AG10803 (cell line): ENCODE measurements at regions not wholly inside any gene's neighbourhood (a gene's known extent, or its start where the extent isn't known, plus 50 kb on each side); places are given as distances from the start of the nearest gene placed in this dataset.

Experiments
- DNase-seq: peaks from one replicate; pipeline ENCODE4 v3.0.0; 2010; ENCODE audit warnings: low read depth
- H3K4me3 ChIP-seq: 2 replicates; pipeline ENCODE4 v1.5.1; 2011; ENCODE audit warnings: mild to moderate bottlenecking, low read length, control low read depth
- TF ChIP-seq, protein P1 (sequence below): conservative IDR thresholded peaks from 2 replicates; pipeline ENCODE4 v1.5.1; 2011; ENCODE audit warnings: mild to moderate bottlenecking, low read length, control low read depth, inconsistent platforms

- TF ChIP-seq, protein P1, sequence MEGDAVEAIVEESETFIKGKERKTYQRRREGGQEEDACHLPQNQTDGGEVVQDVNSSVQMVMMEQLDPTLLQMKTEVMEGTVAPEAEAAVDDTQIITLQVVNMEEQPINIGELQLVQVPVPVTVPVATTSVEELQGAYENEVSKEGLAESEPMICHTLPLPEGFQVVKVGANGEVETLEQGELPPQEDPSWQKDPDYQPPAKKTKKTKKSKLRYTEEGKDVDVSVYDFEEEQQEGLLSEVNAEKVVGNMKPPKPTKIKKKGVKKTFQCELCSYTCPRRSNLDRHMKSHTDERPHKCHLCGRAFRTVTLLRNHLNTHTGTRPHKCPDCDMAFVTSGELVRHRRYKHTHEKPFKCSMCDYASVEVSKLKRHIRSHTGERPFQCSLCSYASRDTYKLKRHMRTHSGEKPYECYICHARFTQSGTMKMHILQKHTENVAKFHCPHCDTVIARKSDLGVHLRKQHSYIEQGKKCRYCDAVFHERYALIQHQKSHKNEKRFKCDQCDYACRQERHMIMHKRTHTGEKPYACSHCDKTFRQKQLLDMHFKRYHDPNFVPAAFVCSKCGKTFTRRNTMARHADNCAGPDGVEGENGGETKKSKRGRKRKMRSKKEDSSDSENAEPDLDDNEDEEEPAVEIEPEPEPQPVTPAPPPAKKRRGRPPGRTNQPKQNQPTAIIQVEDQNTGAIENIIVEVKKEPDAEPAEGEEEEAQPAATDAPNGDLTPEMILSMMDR, result no peak
- DNase-seq, result no peak
- H3K4me3 ChIP-seq, result no peak overlapping the region
Measured at GRCh38 chr15:87133704-87134103, 1054.0 kb downstream of the AGBL1 start.

DNA sequence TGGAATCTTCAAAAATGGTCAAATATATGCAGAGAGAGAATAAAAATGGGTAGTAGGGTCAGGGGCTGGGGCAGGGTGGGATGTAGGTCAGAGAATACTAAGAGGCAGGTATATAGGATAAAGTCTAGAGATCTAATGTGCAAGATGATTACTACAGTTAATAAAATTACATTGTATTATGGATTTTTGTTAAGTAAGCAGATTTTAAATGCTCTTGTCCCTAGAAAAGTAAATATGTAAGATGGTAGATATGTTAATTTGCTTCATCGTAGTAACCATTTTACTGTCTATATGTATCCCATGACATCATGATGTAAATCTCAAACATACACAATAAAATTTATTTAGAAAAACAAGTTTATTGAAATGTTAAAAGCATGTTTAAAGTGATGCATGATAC, 1051.4 kb downstream of the AGBL1 start:
- TF ChIP-seq, protein P1, result no peak
- no peak overlapping the region for H3K4me3 ChIP-seq
- DNase-seq, result no peak

DNA sequence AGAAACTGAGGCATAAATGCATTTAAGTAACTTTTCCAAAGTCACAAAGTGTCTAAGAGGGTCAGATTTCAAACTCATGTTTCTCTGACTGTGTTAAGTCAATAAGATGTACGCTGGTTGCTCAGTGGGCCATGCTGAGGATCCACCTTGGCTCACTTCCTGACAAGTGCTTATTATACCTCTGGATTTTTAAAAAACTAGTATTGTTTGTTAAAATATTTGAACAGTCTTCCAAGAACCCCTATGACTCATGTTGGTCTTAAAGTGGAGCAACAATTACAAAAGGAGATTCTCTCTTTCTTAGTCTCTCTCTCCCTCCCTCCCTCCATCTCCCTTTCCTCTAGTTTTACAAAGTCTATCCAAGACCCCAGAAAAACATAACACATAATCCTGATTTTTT, 1050.2 kb downstream of the AGBL1 start:
- no peak overlapping the region for H3K4me3 ChIP-seq
- peak; percentile 11 for DNase-seq
- TF ChIP-seq, protein P1, result no peak

GRCh38 chr15:87123676-87124382, 1044.2 kb downstream of the AGBL1 start:
- TF ChIP-seq, protein P1, result no peak
- DNase-seq, result no peak
- no peak overlapping the region for H3K4me3 ChIP-seq

GRCh38 chr15:87121336-87121735, 1041.7 kb downstream of the AGBL1 start:
- H3K4me3 ChIP-seq, result no peak overlapping the region
- DNase-seq, result peak; percentile 3
- TF ChIP-seq, protein P1, result no peak

GRCh38 chr15:87120555-87120954, 1040.9 kb downstream of the AGBL1 start:
- no peak for DNase-seq
- TF ChIP-seq, protein P1, result no peak

GRCh38 chr15:87118846-87119245, 1039.2 kb downstream of the AGBL1 start:
- no peak for DNase-seq
- no peak overlapping the region for H3K4me3 ChIP-seq
- TF ChIP-seq, protein P1, result no peak

More at GRCh38 chr15:87120555-87120954, 1040.9 kb downstream of the AGBL1 start:
- no peak overlapping the region for H3K4me3 ChIP-seq
